ENCODE measurements at regions not wholly inside any gene's neighbourhood (a gene's known extent, or its start where the extent isn't known, plus 50 kb on each side); places are given as distances from the start of the nearest gene placed in this dataset.

DNA sequence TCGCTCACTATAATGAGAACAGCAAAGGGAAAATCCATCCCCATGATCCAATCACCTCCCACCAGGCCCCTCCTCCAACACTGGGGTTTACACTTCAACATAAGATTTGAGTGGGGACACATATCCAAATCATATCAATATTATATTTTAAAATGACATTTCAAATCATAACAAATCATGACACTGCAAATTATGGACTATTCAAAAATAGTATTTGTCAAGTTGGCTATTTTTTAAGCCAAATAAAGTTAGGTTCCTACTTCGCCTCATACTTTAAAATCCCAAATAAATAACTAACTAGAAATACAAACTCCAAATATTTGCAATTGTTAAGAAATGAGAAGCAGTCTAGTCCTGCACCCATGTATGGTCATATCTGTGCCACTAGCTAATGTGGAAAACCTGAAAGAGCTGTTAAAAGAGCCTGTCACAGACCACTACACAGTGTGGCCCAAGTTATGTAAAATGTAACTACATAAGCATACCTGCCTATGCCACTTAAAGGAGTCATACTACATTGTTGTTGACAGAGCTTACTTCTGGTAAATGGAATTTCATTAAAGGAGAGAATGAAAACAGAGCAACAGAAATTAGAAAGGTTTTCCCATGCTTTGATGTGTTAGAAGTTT is 334.7 kb upstream of the GULP1 start:
- in situ Hi-C loops (cut with MboI; ENCODE audit: low sequenced_read_pairs in 4 of 4) (no loop called here), intact Hi-C loops (cut with DNase I; ENCODE audit: low total_unique reads) (no loop called here)
- Histone ChIP-seq H3K36me3 (no peaks in the 10 kb centered on the region), H3K4me1 (no peaks in the 10 kb centered on the region), H3K27ac (no peak overlapping the region), H3K27me3 (no peaks in the 10 kb centered on the region), H3K9me3 (no peaks in the 10 kb centered on the region), H3K4me3 (no peak overlapping the region)
- TF ChIP-seq POLR2A (IDR thresholded peaks at IDR 0.05), result no peak
- TF ChIP-seq, protein P1, sequence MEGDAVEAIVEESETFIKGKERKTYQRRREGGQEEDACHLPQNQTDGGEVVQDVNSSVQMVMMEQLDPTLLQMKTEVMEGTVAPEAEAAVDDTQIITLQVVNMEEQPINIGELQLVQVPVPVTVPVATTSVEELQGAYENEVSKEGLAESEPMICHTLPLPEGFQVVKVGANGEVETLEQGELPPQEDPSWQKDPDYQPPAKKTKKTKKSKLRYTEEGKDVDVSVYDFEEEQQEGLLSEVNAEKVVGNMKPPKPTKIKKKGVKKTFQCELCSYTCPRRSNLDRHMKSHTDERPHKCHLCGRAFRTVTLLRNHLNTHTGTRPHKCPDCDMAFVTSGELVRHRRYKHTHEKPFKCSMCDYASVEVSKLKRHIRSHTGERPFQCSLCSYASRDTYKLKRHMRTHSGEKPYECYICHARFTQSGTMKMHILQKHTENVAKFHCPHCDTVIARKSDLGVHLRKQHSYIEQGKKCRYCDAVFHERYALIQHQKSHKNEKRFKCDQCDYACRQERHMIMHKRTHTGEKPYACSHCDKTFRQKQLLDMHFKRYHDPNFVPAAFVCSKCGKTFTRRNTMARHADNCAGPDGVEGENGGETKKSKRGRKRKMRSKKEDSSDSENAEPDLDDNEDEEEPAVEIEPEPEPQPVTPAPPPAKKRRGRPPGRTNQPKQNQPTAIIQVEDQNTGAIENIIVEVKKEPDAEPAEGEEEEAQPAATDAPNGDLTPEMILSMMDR (IDR thresholded peaks at IDR 0.05 in 4 of 5, conservative IDR thresholded peaks at IDR 0.05 in 1 of 5), result no peak
- DNase-seq (no peak), ATAC-seq (no peak)

DNA sequence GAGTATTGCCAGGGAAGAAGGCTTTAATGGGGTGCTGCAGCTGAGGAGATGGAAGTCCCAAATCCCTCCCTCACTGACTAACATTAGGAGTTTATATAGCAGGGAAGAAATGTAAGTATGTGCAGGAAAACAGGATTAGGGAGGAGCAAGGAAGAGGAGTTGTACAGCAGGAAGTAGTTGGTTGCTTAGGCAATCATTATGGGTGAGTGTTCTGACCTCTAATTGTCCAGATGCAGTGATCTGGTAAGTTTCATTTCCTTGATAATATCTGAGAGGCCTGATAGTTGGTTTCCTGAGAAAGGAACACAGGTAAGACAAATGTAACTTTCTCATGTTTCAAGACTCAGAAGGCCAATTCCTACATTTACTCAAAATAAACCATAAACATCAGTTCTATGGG is 331.9 kb upstream of the GULP1 start:
- no peaks in the 10 kb centered on the region for H3K27me3 ChIP-seq
- DNase-seq, result no peak
- intact Hi-C loops (cut with DNase I; ENCODE audit: low total_unique reads), result no loop called here
- no peaks in the 10 kb centered on the region for H3K4me1 ChIP-seq
- ATAC-seq, result no peak
- no peaks in the 10 kb centered on the region for H3K9me3 ChIP-seq
- no peak overlapping the region for H3K27ac ChIP-seq
- H3K36me3 ChIP-seq, result no peaks in the 10 kb centered on the region
- in situ Hi-C loops (cut with MboI; ENCODE audit: low sequenced_read_pairs in 4 of 4), result no loop called here
- TF ChIP-seq, protein P1 (IDR thresholded peaks at IDR 0.05 in 4 of 5, conservative IDR thresholded peaks at IDR 0.05 in 1 of 5), result no peak
- no peak for TF ChIP-seq POLR2A (IDR thresholded peaks at IDR 0.05)
- no peak overlapping the region for H3K4me3 ChIP-seq

DNA sequence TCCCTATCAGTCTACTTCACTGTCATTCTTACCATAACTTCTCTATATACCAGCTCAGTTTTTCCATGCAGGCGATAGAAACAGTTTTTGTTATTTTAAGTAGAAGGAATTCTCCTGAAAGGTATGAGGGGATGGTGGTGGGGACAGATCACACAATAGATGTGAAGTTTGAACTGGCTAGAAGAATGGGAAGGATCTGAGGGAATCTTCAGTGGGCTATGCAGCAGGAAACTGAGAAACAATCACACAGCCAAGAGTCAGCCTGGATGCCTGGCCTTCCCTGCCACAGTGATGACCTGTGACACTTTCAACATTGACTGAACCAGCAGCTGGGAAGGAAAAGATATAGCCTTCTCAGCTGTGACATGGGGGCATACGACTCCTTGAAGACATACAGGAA is 329.1 kb upstream of the GULP1 start:
- in situ Hi-C loops (cut with MboI; ENCODE audit: low sequenced_read_pairs in 4 of 4) (no loop called here), intact Hi-C loops (cut with DNase I; ENCODE audit: low total_unique reads) (no loop called here)
- no peaks in the 10 kb centered on the region for H3K27me3 ChIP-seq
- no peaks in the 10 kb centered on the region for H3K36me3 ChIP-seq
- H3K27ac ChIP-seq, result no peak overlapping the region
- ATAC-seq, result no peak
- TF ChIP-seq, protein P1 (IDR thresholded peaks at IDR 0.05 in 4 of 5, conservative IDR thresholded peaks at IDR 0.05 in 1 of 5), result no peak
- no peak for TF ChIP-seq POLR2A (IDR thresholded peaks at IDR 0.05)
- H3K4me1 ChIP-seq, result no peaks in the 10 kb centered on the region
- no peak for DNase-seq
- H3K9me3 ChIP-seq, result no peaks in the 10 kb centered on the region
- H3K4me3 ChIP-seq, result no peak overlapping the region

DNA sequence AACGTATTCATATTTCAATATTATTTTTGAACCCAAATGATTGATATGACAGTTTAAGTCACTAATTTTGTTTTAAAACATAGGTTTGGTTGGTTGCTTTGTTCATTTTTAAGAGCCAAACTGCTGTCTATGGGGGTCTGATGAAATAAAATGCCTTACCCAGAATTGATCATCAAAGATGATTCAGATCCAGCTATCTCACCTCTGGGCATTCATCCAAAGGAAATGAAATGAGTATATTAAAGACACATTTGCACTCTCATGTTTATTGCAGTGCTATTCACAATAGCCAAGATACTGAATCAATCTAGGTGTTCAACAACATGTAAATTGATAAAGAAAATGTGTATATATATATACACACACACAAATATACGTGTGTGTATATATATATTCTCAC is 326.9 kb upstream of the GULP1 start:
- no peak for DNase-seq
- TF ChIP-seq, protein P1 (IDR thresholded peaks at IDR 0.05 in 4 of 5, conservative IDR thresholded peaks at IDR 0.05 in 1 of 5), result no peak
- no peak for TF ChIP-seq POLR2A (IDR thresholded peaks at IDR 0.05)
- no peaks in the 10 kb centered on the region for H3K27me3 ChIP-seq
- in situ Hi-C loops (cut with MboI; ENCODE audit: low sequenced_read_pairs in 4 of 4) (no loop called here), intact Hi-C loops (cut with DNase I; ENCODE audit: low total_unique reads) (no loop called here)
- H3K36me3 ChIP-seq, result no peaks in the 10 kb centered on the region
- no peak overlapping the region for H3K4me3 ChIP-seq
- H3K27ac ChIP-seq, result no peak overlapping the region
- no peaks in the 10 kb centered on the region for H3K4me1 ChIP-seq
- H3K9me3 ChIP-seq, result no peaks in the 10 kb centered on the region
- ATAC-seq, result no peak

DNA sequence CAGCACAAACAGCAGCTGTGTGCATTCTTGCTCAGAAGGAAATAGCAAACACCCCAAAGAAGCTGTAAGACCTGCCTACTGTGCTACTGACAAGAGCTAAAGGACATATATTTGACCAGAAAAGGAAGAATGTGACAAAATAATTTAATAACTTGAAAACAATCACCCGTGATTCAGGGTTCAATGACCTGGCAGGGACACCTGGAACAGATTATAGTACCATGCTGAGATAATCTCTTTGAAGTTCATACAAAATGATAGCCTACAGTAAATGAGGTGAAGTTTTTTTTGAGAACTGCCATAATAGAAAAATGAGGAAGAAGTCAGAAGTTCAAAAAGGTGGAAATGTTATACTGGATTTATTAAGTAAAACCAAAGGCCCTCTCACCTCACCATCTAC is 324.8 kb upstream of the GULP1 start:
- H3K27ac ChIP-seq, result no peak overlapping the region
- H3K36me3 ChIP-seq, result no peaks in the 10 kb centered on the region
- TF ChIP-seq POLR2A (IDR thresholded peaks at IDR 0.05), result no peak
- TF ChIP-seq, protein P1 (IDR thresholded peaks at IDR 0.05 in 4 of 5, conservative IDR thresholded peaks at IDR 0.05 in 1 of 5), result no peak
- no peak for ATAC-seq
- DNase-seq, result no peak
- H3K4me1 ChIP-seq, result no peaks in the 10 kb centered on the region
- no peak overlapping the region for H3K4me3 ChIP-seq
- no peaks in the 10 kb centered on the region for H3K27me3 ChIP-seq
- in situ Hi-C loops (cut with MboI; ENCODE audit: low sequenced_read_pairs in 4 of 4), result no loop called here
- intact Hi-C loops (cut with DNase I; ENCODE audit: low total_unique reads), result no loop called here
- H3K9me3 ChIP-seq, result no peaks in the 10 kb centered on the region

Measured in gastrocnemius medialis (tissue), 4 donors.